Caco-2 (cell line): ENCODE measurements at regions not wholly inside any gene's neighbourhood (a gene's known extent, or its start where the extent isn't known, plus 50 kb on each side); places are given as distances from the start of the nearest gene placed in this dataset.

Experiments
- BruUV-seq: library from RNA; stranded (reverse); fragments of 400-500 nt; replicated peaks from 2 replicates; lab custom pipeline; 2021; lab: Mats Ljungman, UMichigan
- CTCF ChIA-PET: fragments of 300-600 bp; sonication (Branson Sonifier 250); formaldehyde crosslinking; loops from one replicate; lab custom pipeline; 2022; ENCODE audit warnings: antibody characterized with exemption; lab: Charles Lee
- POLR2A ChIA-PET: fragments of 300-600 bp; sonication (Branson Sonifier 250); formaldehyde crosslinking; loops from one replicate; lab custom pipeline; 2022; ENCODE audit warnings: antibody characterized with exemption; lab: Charles Lee
- DNase-seq, 2 experiments: peaks; one replicate each; pipeline versions ENCODE4 v3.0.0 to v3.0.0-alpha.2; 2020 to 2022
- H3K27me3 ChIP-seq: replicated peaks from 2 replicates; pipeline ENCODE4 v1.6.0; 2011; ENCODE audit warnings: low read length; ENCODE audit not compliant: control insufficient read depth, insufficient read depth
- H3K36me3 ChIP-seq: 2 replicates; pipeline ENCODE4 v1.5.1; 2011; ENCODE audit warnings: low read length; ENCODE audit not compliant: control insufficient read depth, insufficient read depth
- H3K4me1 ChIP-seq: fragments of 250-450 bp; sonication (Bioruptor Pico); 2 replicates; pipeline ENCODE4 v1.5.1; 2020; ENCODE audit warnings: mild to moderate bottlenecking
- H3K4me3 ChIP-seq: 2 replicates; pipeline ENCODE4 v1.5.1; 2011; ENCODE audit warnings: low read depth, mild to moderate bottlenecking, control low read depth, low read length
- H3K9me3 ChIP-seq: fragments of 250-450 bp; sonication (Bioruptor Pico); 2 replicates; pipeline ENCODE4 v1.5.1; 2020; ENCODE audit warnings: mild to moderate bottlenecking, moderate library complexity
- H3K27ac Mint-ChIP-seq: one replicate; pipeline ENCODE4 v1.8.0; 2022; ENCODE audit warnings: mixed read lengths; ENCODE audit not compliant: unreplicated experiment
- H3K27me3 Mint-ChIP-seq: one replicate; pipeline ENCODE4 v1.8.0; 2022; ENCODE audit warnings: mixed read lengths; ENCODE audit not compliant: insufficient read depth, unreplicated experiment
- H3K36me3 Mint-ChIP-seq: one replicate; pipeline ENCODE4 v1.8.0; 2022; ENCODE audit warnings: mild to moderate bottlenecking, mixed read lengths; ENCODE audit not compliant: insufficient read depth, unreplicated experiment
- H3K4me1 Mint-ChIP-seq: one replicate; pipeline ENCODE4 v1.8.0; 2022; ENCODE audit warnings: low read depth, mixed read lengths; ENCODE audit not compliant: unreplicated experiment
- H3K4me3 Mint-ChIP-seq: one replicate; pipeline ENCODE4 v1.8.0; 2022; ENCODE audit warnings: mild to moderate bottlenecking, moderate library complexity, mixed read lengths; ENCODE audit not compliant: unreplicated experiment
- H3K9me3 Mint-ChIP-seq: one replicate; pipeline ENCODE4 v1.8.0; 2022; ENCODE audit warnings: mixed read lengths; ENCODE audit not compliant: unreplicated experiment
- intact Hi-C: fragments of 100-400 bp; cut with micrococcal nuclease; formaldehyde crosslinking; loops from one replicate; pipeline ENCODE4 v1.10.0; 2022; ENCODE audit not compliant: unreplicated experiment
- TF ChIP-seq, protein P1 (sequence below), 2 experiments: fragments of 200-600 bp in 1 of 2; IDR thresholded peaks; 1 replicate in 1 of 2; 2 replicates in 1 of 2; pipeline versions ENCODE4 v1.5.1 to v1.8.0; 2011 to 2022; ENCODE audit warnings: antibody characterized with exemption in 1 of 2, control low read depth in 1 of 2, inconsistent platforms in 1 of 2, low read depth in 1 of 2, low read length in 1 of 2, mild to moderate bottlenecking in 1 of 2, moderate library complexity in 1 of 2; ENCODE audit not compliant: insufficient read depth in 1 of 2, severe bottlenecking in 1 of 2, unreplicated experiment in 1 of 2

DNA sequence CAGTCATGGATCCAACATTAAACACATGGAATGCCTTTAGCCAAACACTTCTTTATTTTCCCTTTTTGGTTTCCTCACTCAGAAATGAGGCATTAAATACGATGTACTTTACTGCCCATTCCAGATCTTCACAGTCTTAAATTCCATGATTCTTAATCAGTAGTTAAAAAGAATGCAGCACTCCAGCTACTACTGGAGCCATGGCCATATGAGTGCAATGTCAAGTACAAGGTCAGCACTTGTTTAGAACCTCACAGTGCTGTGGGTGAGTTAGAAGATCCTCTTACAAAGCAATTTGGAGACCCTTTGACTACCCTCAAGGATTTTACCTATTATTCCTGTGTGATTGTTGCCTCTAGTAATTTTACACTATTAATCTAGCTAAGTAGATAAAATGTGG is 550.3 kb upstream of the LRRTM1 start:
- no TSS peak for BruUV-seq
- intact Hi-C loops = no loop called here
- POLR2A ChIA-PET = no interaction called here
- H3K9me3 ChIP-seq = no peaks in the 10 kb centered on the region
- no peak for DNase-seq
- H3K36me3 ChIP-seq = no peaks in the 10 kb centered on the region
- H3K27ac Mint-ChIP-seq = no peak overlapping the region
- no peak overlapping the region for H3K4me3 ChIP-seq
- H3K27me3 Mint-ChIP-seq = no peaks in the 10 kb centered on the region
- CTCF ChIA-PET = no interaction called here
- TF ChIP-seq, protein P1, sequence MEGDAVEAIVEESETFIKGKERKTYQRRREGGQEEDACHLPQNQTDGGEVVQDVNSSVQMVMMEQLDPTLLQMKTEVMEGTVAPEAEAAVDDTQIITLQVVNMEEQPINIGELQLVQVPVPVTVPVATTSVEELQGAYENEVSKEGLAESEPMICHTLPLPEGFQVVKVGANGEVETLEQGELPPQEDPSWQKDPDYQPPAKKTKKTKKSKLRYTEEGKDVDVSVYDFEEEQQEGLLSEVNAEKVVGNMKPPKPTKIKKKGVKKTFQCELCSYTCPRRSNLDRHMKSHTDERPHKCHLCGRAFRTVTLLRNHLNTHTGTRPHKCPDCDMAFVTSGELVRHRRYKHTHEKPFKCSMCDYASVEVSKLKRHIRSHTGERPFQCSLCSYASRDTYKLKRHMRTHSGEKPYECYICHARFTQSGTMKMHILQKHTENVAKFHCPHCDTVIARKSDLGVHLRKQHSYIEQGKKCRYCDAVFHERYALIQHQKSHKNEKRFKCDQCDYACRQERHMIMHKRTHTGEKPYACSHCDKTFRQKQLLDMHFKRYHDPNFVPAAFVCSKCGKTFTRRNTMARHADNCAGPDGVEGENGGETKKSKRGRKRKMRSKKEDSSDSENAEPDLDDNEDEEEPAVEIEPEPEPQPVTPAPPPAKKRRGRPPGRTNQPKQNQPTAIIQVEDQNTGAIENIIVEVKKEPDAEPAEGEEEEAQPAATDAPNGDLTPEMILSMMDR (IDR thresholded peaks at IDR 0.05; ENCODE audit: insufficient read depth in 1 of 2, low read depth in 1 of 2, low read length in 1 of 2, severe bottlenecking in 1 of 2, unreplicated experiment in 1 of 2) = no peak
- peaks cover 9% of the 10 kb centered on the region for H3K4me1 Mint-ChIP-seq
- peaks cover 7% of the 10 kb centered on the region; the same call in 1 of the 2 replicates for H3K4me1 ChIP-seq
- H3K4me3 Mint-ChIP-seq = no peak overlapping the region
- no peaks in the 10 kb centered on the region for H3K9me3 Mint-ChIP-seq
- no peaks in the 10 kb centered on the region for H3K36me3 Mint-ChIP-seq
- H3K27me3 ChIP-seq = no peaks in the 10 kb centered on the region

DNA sequence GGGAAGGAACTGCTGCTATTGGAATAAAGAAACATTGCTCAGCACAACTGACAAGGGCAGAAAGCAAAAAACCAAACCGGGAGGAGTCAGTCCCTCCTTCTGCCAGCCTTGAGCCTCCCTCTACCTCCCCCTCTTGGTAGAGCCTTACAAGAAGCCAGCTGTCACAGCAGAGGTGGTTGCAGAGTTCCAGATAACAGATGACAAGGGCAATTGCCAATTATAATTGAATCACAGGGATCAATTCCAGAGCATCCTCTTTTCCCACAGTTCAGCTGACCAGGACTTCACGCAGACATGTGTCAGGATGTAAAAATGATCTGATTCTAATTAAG is 548.2 kb upstream of the LRRTM1 start:
- Histone ChIP-seq H3K9me3 (no peaks in the 10 kb centered on the region), H3K4me3 (no peak overlapping the region), H3K27me3 (no peaks in the 10 kb centered on the region), H3K4me1 (peaks cover 7% of the 10 kb centered on the region), H3K36me3 (no peaks in the 10 kb centered on the region)
- BruUV-seq = no TSS peak
- POLR2A ChIA-PET = no interaction called here
- Mint-ChIP-seq H3K36me3 (no peaks in the 10 kb centered on the region), H3K4me3 (no peak overlapping the region), H3K9me3 (no peaks in the 10 kb centered on the region), H3K4me1 (no peaks in the 10 kb centered on the region), H3K27ac (no peak overlapping the region), H3K27me3 (no peaks in the 10 kb centered on the region)
- TF ChIP-seq, protein P1 (IDR thresholded peaks at IDR 0.05; ENCODE audit: insufficient read depth in 1 of 2, low read depth in 1 of 2, low read length in 1 of 2, severe bottlenecking in 1 of 2, unreplicated experiment in 1 of 2) = peak; percentile 24 to 58
- peak in 1 of 2 experiments; percentile 14 for DNase-seq
- intact Hi-C loops = no loop called here
- CTCF ChIA-PET = no interaction called here

DNA sequence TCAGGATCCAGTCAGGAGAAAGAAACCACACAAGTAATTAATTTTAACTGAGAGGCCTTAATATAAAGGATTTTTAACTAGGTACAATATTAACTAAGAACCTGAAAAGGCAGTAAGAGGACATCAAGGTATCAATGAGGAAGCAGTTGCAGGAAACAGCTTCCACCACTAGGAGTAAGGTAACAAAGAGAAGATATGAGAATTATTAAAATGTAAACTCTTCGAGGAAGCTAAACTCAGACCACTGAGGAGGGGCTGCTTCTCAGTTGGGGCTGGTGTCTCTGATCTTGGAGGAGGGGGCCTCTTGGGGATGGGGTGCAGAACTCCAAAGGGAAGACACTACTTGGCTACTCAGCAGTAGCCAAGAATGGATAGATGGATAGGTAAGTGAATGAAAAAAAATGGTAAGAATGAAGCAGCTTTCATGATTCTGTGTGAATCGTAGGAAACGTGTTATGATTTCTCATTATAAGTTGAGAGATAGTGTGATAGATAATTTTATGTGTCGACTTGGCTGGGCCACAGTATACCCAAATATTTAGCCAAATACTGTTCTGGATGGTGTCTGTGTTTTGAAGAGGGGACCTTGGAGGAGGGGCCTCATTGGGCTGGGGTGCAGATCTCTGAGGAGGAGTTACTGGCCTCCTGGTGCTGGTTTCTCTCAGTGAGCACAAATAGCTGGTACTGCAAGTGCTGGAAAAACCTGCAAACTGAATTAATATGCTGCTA is 547.7 kb upstream of the LRRTM1 start:
- no peaks in the 10 kb centered on the region for H3K4me1 Mint-ChIP-seq

More for the DNA sequence above, 547.7 kb upstream of the LRRTM1 start:
- no peaks in the 10 kb centered on the region for H3K27me3 ChIP-seq
- intact Hi-C loops = no loop called here
- no peak for DNase-seq
- BruUV-seq = no TSS peak
- H3K4me3 Mint-ChIP-seq = no peak overlapping the region
- H3K36me3 Mint-ChIP-seq = no peaks in the 10 kb centered on the region
- H3K27ac Mint-ChIP-seq = no peak overlapping the region
- POLR2A ChIA-PET = no interaction called here
- H3K4me1 ChIP-seq = peaks cover 10% of the 10 kb centered on the region
- no peaks in the 10 kb centered on the region for H3K27me3 Mint-ChIP-seq
- peaks cover 1% of the 10 kb centered on the region for H3K9me3 Mint-ChIP-seq
- TF ChIP-seq, protein P1 (IDR thresholded peaks at IDR 0.05; ENCODE audit: insufficient read depth in 1 of 2, low read depth in 1 of 2, low read length in 1 of 2, severe bottlenecking in 1 of 2, unreplicated experiment in 1 of 2) = peak; percentile 0 to 10
- no peak overlapping the region for H3K4me3 ChIP-seq
- H3K36me3 ChIP-seq = no peaks in the 10 kb centered on the region
- CTCF ChIA-PET = no interaction called here
- H3K9me3 ChIP-seq = no peaks in the 10 kb centered on the region
